Neural cell (in vitro differentiated cells): ENCODE measurements at regions not wholly inside any gene's neighbourhood (a gene's known extent, or its start where the extent isn't known, plus 50 kb on each side); places are given as distances from the start of the nearest gene placed in this dataset.

Source experiments
- H2AFZ ChIP-seq: fragments of 200-600, 300-800 bp; sonication (generic), shearing (Covaris generic); 2 replicates; pipeline ENCODE4 v1.6.0; 2014; ENCODE audit warnings: low read depth, mild to moderate bottlenecking, antibody characterized with exemption, low read length, moderate library complexity
- H3F3A ChIP-seq: fragments of 200-600 bp; shearing (Covaris generic); 2 replicates; pipeline ENCODE4 v1.6.1; 2016; ENCODE audit warnings: mild to moderate bottlenecking, moderate library complexity, mixed read lengths, antibody characterized with exemption, low read length; ENCODE audit not compliant: insufficient read depth, poor library complexity, severe bottlenecking
- H3K27ac ChIP-seq: fragments of 200-600, 300-800 bp; sonication (generic), shearing (Covaris generic); 2 replicates; pipeline ENCODE4 v1.5.1; 2014; ENCODE audit warnings: mild to moderate bottlenecking, low read length, moderate library complexity
- H3K27me3 ChIP-seq: fragments of 300-800, 200-600 bp; sonication (generic), shearing (Covaris generic); 2 replicates; pipeline ENCODE4 v1.6.0; 2014; ENCODE audit warnings: mild to moderate bottlenecking, low read depth, low read length, moderate library complexity; ENCODE audit not compliant: insufficient read depth
- H3K36me3 ChIP-seq: fragments of 300-800, 200-600 bp; sonication (generic), shearing (Covaris generic); 2 replicates; pipeline ENCODE4 v1.5.1; 2014; ENCODE audit warnings: mild to moderate bottlenecking, antibody characterized with exemption, low read length, moderate library complexity; ENCODE audit not compliant: insufficient read depth
- H3K4me2 ChIP-seq: fragments of 300-800, 200-600 bp; sonication (generic), shearing (Covaris generic); 2 replicates; pipeline ENCODE4 v1.6.0; 2014; ENCODE audit warnings: mild to moderate bottlenecking, low read length
- H3K4me3 ChIP-seq: fragments of 300-800, 200-600 bp; sonication (generic), shearing (Covaris generic); 2 replicates; pipeline ENCODE4 v1.5.1; 2014; ENCODE audit warnings: mild to moderate bottlenecking, low read length, moderate library complexity
- H3K79me2 ChIP-seq: fragments of 200-600 bp; shearing (Covaris generic); replicated peaks from 2 replicates; pipeline ENCODE4 v1.6.0; 2014; ENCODE audit warnings: mild to moderate bottlenecking, low read length, moderate library complexity; ENCODE audit not compliant: insufficient read depth
- H3K9ac ChIP-seq: fragments of 300-800, 200-600 bp; sonication (generic), shearing (Covaris generic); 2 replicates; pipeline ENCODE4 v1.6.1; 2016; ENCODE audit warnings: mild to moderate bottlenecking, low read length, mixed read lengths
- H3K9me2 ChIP-seq: fragments of 200-600 bp; shearing (Covaris generic); 2 replicates; pipeline ENCODE4 v1.6.1; 2016; ENCODE audit warnings: mild to moderate bottlenecking, low read length, mixed read lengths; ENCODE audit not compliant: insufficient read depth
- H3K9me3 ChIP-seq: fragments of 200-600, 300-800 bp; sonication (generic), shearing (Covaris generic); 2 replicates; pipeline ENCODE4 v1.6.1; 2016; ENCODE audit warnings: mild to moderate bottlenecking, mixed run types, low read length, moderate library complexity, mixed read lengths
- H4K20me1 ChIP-seq: fragments of 200-600 bp; shearing (Covaris generic); 2 replicates; pipeline ENCODE4 v1.6.1; 2016; ENCODE audit warnings: mild to moderate bottlenecking, mixed run types; ENCODE audit not compliant: insufficient read depth
- CTCF ChIP-seq: fragments of 450-650 bp; IDR thresholded peaks from 2 replicates; pipeline ENCODE4 v1.5.1; 2014; ENCODE audit warnings: antibody characterized with exemption, mild to moderate bottlenecking, moderate library complexity; ENCODE audit not compliant: poor library complexity, severe bottlenecking
- EP300 ChIP-seq: fragments of 450-650 bp; conservative IDR thresholded peaks from 2 replicates; pipeline ENCODE4 v1.6.1; 2014; ENCODE audit warnings: antibody characterized with exemption, mild to moderate bottlenecking, moderate library complexity; ENCODE audit not compliant: poor library complexity, severe bottlenecking
- EZH2 ChIP-seq: fragments of 200-600, 300-800 bp; shearing (Covaris generic), sonication (generic); IDR thresholded peaks from 2 replicates; pipeline ENCODE4 v1.6.1; 2014; ENCODE audit warnings: antibody characterized with exemption, low read length, borderline replicate concordance, mild to moderate bottlenecking; ENCODE audit not compliant: insufficient read depth, poor library complexity, severe bottlenecking
- MXI1 ChIP-seq: fragments of 450-650 bp; conservative IDR thresholded peaks from 2 replicates; pipeline ENCODE4 v1.6.1; 2014; ENCODE audit warnings: antibody characterized with exemption, mild to moderate bottlenecking; ENCODE audit not compliant: poor library complexity, severe bottlenecking
- POLR2AphosphoS5 ChIP-seq: IDR thresholded peaks from 2 replicates; pipeline ENCODE4 v1.6.1; 2012
- RAD21 ChIP-seq: fragments of 450-650 bp; conservative IDR thresholded peaks from 2 replicates; pipeline ENCODE4 v1.6.1; 2014; ENCODE audit warnings: antibody characterized with exemption, mild to moderate bottlenecking, moderate library complexity
- REST ChIP-seq: IDR thresholded peaks from 2 replicates; pipeline ENCODE4 v1.6.1; 2012; ENCODE audit warnings: borderline replicate concordance
- SMC3 ChIP-seq: fragments of 450-650 bp; conservative IDR thresholded peaks from 2 replicates; pipeline ENCODE4 v1.6.1; 2014; ENCODE audit warnings: antibody characterized with exemption, mild to moderate bottlenecking, moderate library complexity; ENCODE audit not compliant: poor library complexity
- TAF1 ChIP-seq: IDR thresholded peaks from 2 replicates; pipeline ENCODE4 v1.6.1; 2012; ENCODE audit warnings: low read depth

GRCh38 chr6:6926856-6927255 lies 180.9 kb upstream of the RREB1 start:
- Histone ChIP-seq H3K36me3 (no peaks in the 10 kb centered on the region), H3K4me2 (no peak overlapping the region), H3K9ac (no peak overlapping the region), H3K79me2 (no peaks in the 10 kb centered on the region), H3K9me3 (no peaks in the 10 kb centered on the region), H3K27me3 (no peaks in the 10 kb centered on the region), H3K9me2 (no peaks in the 10 kb centered on the region), H2AFZ (no peak overlapping the region), H3F3A (no peaks in the 10 kb centered on the region), H3K27ac (no peak overlapping the region), H4K20me1 (no peaks in the 10 kb centered on the region), H3K4me3 (no peak overlapping the region)
- TF ChIP-seq TAF1 (no peak), MXI1 (no peak), POLR2AphosphoS5 (no peak), RAD21 (no peak), REST (no peak), SMC3 (no peak), EZH2 (no peak), CTCF (no peak), EP300 (no peak)

- Histone ChIP-seq H3F3A (no peaks in the 10 kb centered on the region), H3K79me2 (no peaks in the 10 kb centered on the region), H3K36me3 (no peaks in the 10 kb centered on the region), H3K27me3 (no peaks in the 10 kb centered on the region), H2AFZ (no peak overlapping the region), H3K9ac (no peak overlapping the region), H3K9me2 (no peaks in the 10 kb centered on the region), H3K4me3 (no peak overlapping the region), H3K4me2 (no peak overlapping the region), H4K20me1 (no peaks in the 10 kb centered on the region), H3K9me3 (no peaks in the 10 kb centered on the region), H3K27ac (no peak overlapping the region)
- TF ChIP-seq EP300 (no peak), EZH2 (no peak)
Observed at GRCh38 chr6:6927521-6928361, 180.0 kb upstream of the RREB1 start.
